ENCODE measurements at regions not wholly inside any gene's neighbourhood (a gene's known extent, or its start where the extent isn't known, plus 50 kb on each side); places are given as distances from the start of the nearest gene placed in this dataset.

- H3K36me3 Mint-ChIP-seq, result no peaks in the 10 kb centered on the region
- H3K27ac Mint-ChIP-seq, result no peak overlapping the region
- no peaks in the 10 kb centered on the region for H3K4me1 Mint-ChIP-seq
- no peaks in the 10 kb centered on the region for H3K27me3 Mint-ChIP-seq (ENCODE audit: low read depth in 3 of 3)
- H3K4me3 Mint-ChIP-seq, result no peak overlapping the region
- no peak for DNase-seq
- peaks cover 9 to 26% (median 15%) of the 10 kb centered on the region in 6 donors for H3K9me3 Mint-ChIP-seq
Observed at GRCh38 chr16:52386694-52387093, 160.2 kb downstream of the TOX3 start.

GRCh38 chr16:52384378-52384777, 162.6 kb downstream of the TOX3 start:
- no peaks in the 10 kb centered on the region for H3K4me1 Mint-ChIP-seq
- H3K27me3 Mint-ChIP-seq (ENCODE audit: low read depth in 3 of 3), result no peaks in the 10 kb centered on the region
- H3K9me3 Mint-ChIP-seq, result peaks cover 7 to 26% (median 14%) of the 10 kb centered on the region in 6 donors
- no peak overlapping the region for H3K27ac Mint-ChIP-seq
- no peak for DNase-seq
- H3K4me3 Mint-ChIP-seq, result no peak overlapping the region
- no peaks in the 10 kb centered on the region for H3K36me3 Mint-ChIP-seq

- DNase-seq, result no peak
- H3K9me3 Mint-ChIP-seq, result peaks cover 7 to 26% (median 14%) of the 10 kb centered on the region in 6 donors
- H3K27me3 Mint-ChIP-seq (ENCODE audit: low read depth in 3 of 3), result no peaks in the 10 kb centered on the region
- H3K36me3 Mint-ChIP-seq, result no peaks in the 10 kb centered on the region
- no peaks in the 10 kb centered on the region for H3K4me1 Mint-ChIP-seq
- no peak overlapping the region for H3K27ac Mint-ChIP-seq
- no peak overlapping the region for H3K4me3 Mint-ChIP-seq
Observed at GRCh38 chr16:52383640-52384292, 163.2 kb downstream of the TOX3 start.

- no peaks in the 10 kb centered on the region for H3K4me1 Mint-ChIP-seq
- peaks cover 7 to 25% (median 14%) of the 10 kb centered on the region in 6 donors for H3K9me3 Mint-ChIP-seq
- H3K36me3 Mint-ChIP-seq, result no peaks in the 10 kb centered on the region
- H3K4me3 Mint-ChIP-seq, result no peak overlapping the region
- DNase-seq, result no peak
- H3K27ac Mint-ChIP-seq, result no peak overlapping the region
- H3K27me3 Mint-ChIP-seq (ENCODE audit: low read depth in 3 of 3), result peaks cover 0 to 1% (median 0%) of the 10 kb centered on the region in 3 donors
Observed at GRCh38 chr16:52383119-52383518, 163.8 kb downstream of the TOX3 start.

GRCh38 chr16:52379551-52379950, 167.4 kb downstream of the TOX3 start:
- Mint-ChIP-seq H3K9me3 (peaks cover 7 to 24% (median 13%) of the 10 kb centered on the region in 6 donors), H3K4me1 (no peaks in the 10 kb centered on the region), H3K4me3 (no peak overlapping the region), H3K27me3 (ENCODE audit: low read depth in 3 of 3) (peaks cover 0 to 1% (median 0%) of the 10 kb centered on the region in 3 donors), H3K27ac (no peak overlapping the region), H3K36me3 (no peaks in the 10 kb centered on the region)
- DNase-seq, result no peak

GRCh38 chr16:52376676-52377280, 170.2 kb downstream of the TOX3 start:
- peaks cover 0 to 1% (median 0%) of the 10 kb centered on the region in 3 donors for H3K27me3 Mint-ChIP-seq (ENCODE audit: low read depth in 3 of 3)
- H3K4me1 Mint-ChIP-seq, result no peaks in the 10 kb centered on the region
- no peak overlapping the region for H3K4me3 Mint-ChIP-seq

GRCh38 chr16:52372313-52372712, 174.6 kb downstream of the TOX3 start:
- H3K36me3 Mint-ChIP-seq, result no peaks in the 10 kb centered on the region
- H3K9me3 Mint-ChIP-seq, result peaks cover 0 to 13% (median 5%) of the 10 kb centered on the region in 6 donors
- H3K4me1 Mint-ChIP-seq, result no peaks in the 10 kb centered on the region

More at GRCh38 chr16:52376676-52377280, 170.2 kb downstream of the TOX3 start:
- no peak for DNase-seq
- H3K27ac Mint-ChIP-seq, result no peak overlapping the region
- peaks cover 4 to 13% (median 5%) of the 10 kb centered on the region in 6 donors for H3K9me3 Mint-ChIP-seq
- H3K36me3 Mint-ChIP-seq, result no peaks in the 10 kb centered on the region

GRCh38 chr16:52368859-52369258, 178.1 kb downstream of the TOX3 start:
- Mint-ChIP-seq H3K27me3 (ENCODE audit: low read depth in 3 of 3) (no peaks in the 10 kb centered on the region), H3K9me3 (peaks cover 0 to 5% (median 3%) of the 10 kb centered on the region in 6 donors), H3K4me3 (no peak overlapping the region), H3K36me3 (no peaks in the 10 kb centered on the region), H3K4me1 (no peaks in the 10 kb centered on the region), H3K27ac (no peak overlapping the region)
- DNase-seq, result no peak

More at GRCh38 chr16:52372313-52372712, 174.6 kb downstream of the TOX3 start:
- Mint-ChIP-seq H3K4me3 (no peak overlapping the region), H3K27ac (no peak overlapping the region), H3K27me3 (ENCODE audit: low read depth in 3 of 3) (no peaks in the 10 kb centered on the region)
- DNase-seq, result no peak

GRCh38 chr16:52367821-52368220, 179.1 kb downstream of the TOX3 start:
- no peaks in the 10 kb centered on the region for H3K36me3 Mint-ChIP-seq
- DNase-seq, result no peak
- no peak overlapping the region for H3K27ac Mint-ChIP-seq
- no peaks in the 10 kb centered on the region for H3K27me3 Mint-ChIP-seq (ENCODE audit: low read depth in 3 of 3)
- H3K4me3 Mint-ChIP-seq, result no peak overlapping the region
- peaks cover 0 to 2% (median 0%) of the 10 kb centered on the region in 6 donors for H3K9me3 Mint-ChIP-seq
- H3K4me1 Mint-ChIP-seq, result no peaks in the 10 kb centered on the region

- no peak for DNase-seq
- no peaks in the 10 kb centered on the region for H3K4me1 Mint-ChIP-seq
- no peak overlapping the region for H3K27ac Mint-ChIP-seq
- no peaks in the 10 kb centered on the region for H3K27me3 Mint-ChIP-seq (ENCODE audit: low read depth in 3 of 3)
- no peaks in the 10 kb centered on the region for H3K36me3 Mint-ChIP-seq
- no peak overlapping the region for H3K4me3 Mint-ChIP-seq
- peaks cover 0 to 4% (median 0%) of the 10 kb centered on the region in 6 donors for H3K9me3 Mint-ChIP-seq
Observed at GRCh38 chr16:52366983-52367382, 180.0 kb downstream of the TOX3 start.

GRCh38 chr16:52364500-52364899, 182.4 kb downstream of the TOX3 start:
- no peak overlapping the region for H3K27ac Mint-ChIP-seq
- DNase-seq, result no peak
- H3K4me3 Mint-ChIP-seq, result no peak overlapping the region
- H3K27me3 Mint-ChIP-seq (ENCODE audit: low read depth in 3 of 3), result peaks cover 0 to 1% (median 0%) of the 10 kb centered on the region in 3 donors
- no peaks in the 10 kb centered on the region for H3K4me1 Mint-ChIP-seq
- peaks cover 0 to 4% (median 3%) of the 10 kb centered on the region in 6 donors for H3K9me3 Mint-ChIP-seq
- H3K36me3 Mint-ChIP-seq, result no peaks in the 10 kb centered on the region

- H3K4me3 Mint-ChIP-seq, result no peak overlapping the region
- H3K4me1 Mint-ChIP-seq, result no peaks in the 10 kb centered on the region
- peaks cover 0 to 3% (median 0%) of the 10 kb centered on the region in 3 donors for H3K27me3 Mint-ChIP-seq (ENCODE audit: low read depth in 3 of 3)
- no peaks in the 10 kb centered on the region for H3K36me3 Mint-ChIP-seq
- H3K27ac Mint-ChIP-seq, result no peak overlapping the region
- DNase-seq, result no peak
- peaks cover 0 to 6% (median 4%) of the 10 kb centered on the region in 6 donors for H3K9me3 Mint-ChIP-seq
Observed at GRCh38 chr16:52363082-52363481, 183.9 kb downstream of the TOX3 start.

GRCh38 chr16:52357711-52358110, 189.2 kb downstream of the TOX3 start:
- DNase-seq, result no peak
- H3K9me3 Mint-ChIP-seq, result peaks cover 0 to 13% (median 9%) of the 10 kb centered on the region in 6 donors
- no peak overlapping the region for H3K4me3 Mint-ChIP-seq
- no peak overlapping the region for H3K27ac Mint-ChIP-seq
- H3K36me3 Mint-ChIP-seq, result no peaks in the 10 kb centered on the region
- H3K27me3 Mint-ChIP-seq (ENCODE audit: low read depth in 3 of 3), result peaks cover 0 to 3% (median 2%) of the 10 kb centered on the region in 3 donors
- H3K4me1 Mint-ChIP-seq, result no peaks in the 10 kb centered on the region

GRCh38 chr16:52353249-52353648, 193.7 kb downstream of the TOX3 start:
- no peak for DNase-seq
- Mint-ChIP-seq H3K27ac (no peak overlapping the region), H3K27me3 (ENCODE audit: low read depth in 3 of 3) (peaks cover 0 to 2% (median 2%) of the 10 kb centered on the region in 3 donors), H3K4me1 (no peaks in the 10 kb centered on the region), H3K9me3 (peaks cover 0 to 14% (median 4%) of the 10 kb centered on the region in 6 donors), H3K36me3 (no peaks in the 10 kb centered on the region), H3K4me3 (no peak overlapping the region)

Data from immature natural killer cell (primary cell).